B cell (primary cell): ENCODE measurements at regions not wholly inside any gene's neighbourhood (a gene's known extent, or its start where the extent isn't known, plus 50 kb on each side); places are given as distances from the start of the nearest gene placed in this dataset.

Experiments used
- ATAC-seq: fragments of 200-7000 bp; cut with Tn5 transposase; one replicate; pipeline ENCODE4 v1.10.0; 2021; ENCODE audit warnings: low read depth, mild to moderate bottlenecking, moderate number of reproducible peaks, moderate library complexity
- CTCF ChIA-PET: fragments of 350-600 bp; sonication (Branson Sonifier 250); formaldehyde crosslinking; loops from one replicate; lab custom pipeline; 2021; ENCODE audit warnings: antibody characterized with exemption, inconsistent platforms; lab: Charles Lee
- POLR2A ChIA-PET: fragments of 350-600 bp; sonication (Branson Sonifier 250); formaldehyde crosslinking; loops from one replicate; lab custom pipeline; 2021; ENCODE audit warnings: antibody characterized with exemption; lab: Charles Lee
- DNase-seq: peaks from one replicate; pipeline ENCODE4 v3.0.0; 2013
- H2AFZ ChIP-seq: 2 replicates; pipeline ENCODE4 v1.6.1; 2012; ENCODE audit warnings: mild to moderate bottlenecking, low read depth, low read length; ENCODE audit not compliant: insufficient read depth, poor library complexity, severe bottlenecking
- H3K27ac ChIP-seq, 2 donors: 1 replicate in 1 of 2; 2 replicates in 1 of 2; pipeline ENCODE4 v1.5.1; 2012 to 2013; ENCODE audit warnings: low read length in 2 of 2, mild to moderate bottlenecking in 2 of 2, moderate library complexity in 1 of 2
- H3K27me3 ChIP-seq, 4 experiments: fragments of 200-600 bp in 1 of 4; sonication (generic) in 1 of 4; replicated peaks in 1 of 4; 1 replicate in 2 of 4; 2 replicates in 2 of 4; pipeline versions ENCODE4 v1.6.1 to v1.7.0; 2013 to 2016; ENCODE audit warnings: low read length in 3 of 4, mild to moderate bottlenecking in 2 of 4, mixed read lengths in 1 of 4, moderate library complexity in 1 of 4; ENCODE audit not compliant: insufficient read depth in 4 of 4, control insufficient read depth in 3 of 4; ENCODE audit errors: control extremely low read depth in 1 of 4
- H3K36me3 ChIP-seq, 2 experiments: replicated peaks in 1 of 2; 1 replicate in 1 of 2; 2 replicates in 1 of 2; pipeline versions ENCODE4 v1.6.1 to v1.7.1; 2013; ENCODE audit warnings: low read length in 1 of 2; ENCODE audit not compliant: insufficient read depth in 2 of 2, control insufficient read depth in 1 of 2; ENCODE audit errors: control extremely low read depth in 1 of 2, extremely low read depth in 1 of 2
- H3K4me1 ChIP-seq, 2 donors: fragments of 200-600 bp in 1 of 2; sonication (generic) in 1 of 2; 1 replicate in 1 of 2; 2 replicates in 1 of 2; pipeline versions ENCODE4 v1.5.1 to v1.6.1; 2013 to 2017; ENCODE audit warnings: low read length in 2 of 2; ENCODE audit not compliant: control insufficient read depth in 2 of 2, insufficient read depth in 2 of 2
- H3K4me2 ChIP-seq: replicated peaks from 2 replicates; pipeline ENCODE3; 2012; ENCODE audit warnings: mild to moderate bottlenecking, low read depth, low read length; ENCODE audit not compliant: poor library complexity, severe bottlenecking
- H3K4me3 ChIP-seq, 5 experiments: fragments of 200-600 bp in 1 of 5; sonication (generic) in 1 of 5; 1 replicate in 3 of 5; 2 replicates in 2 of 5; pipeline versions ENCODE4 v1.5.1 to v1.7.0; 2011 to 2016; ENCODE audit warnings: low read length in 4 of 5, mild to moderate bottlenecking in 4 of 5, low read depth in 2 of 5, control low read depth in 1 of 5, moderate library complexity in 1 of 5; ENCODE audit not compliant: insufficient read depth in 1 of 5; ENCODE audit errors: control extremely low read depth in 1 of 5, extremely low read depth in 1 of 5
- H3K79me2 ChIP-seq: fragments of 200-600 bp; sonication (generic); one replicate; pipeline ENCODE4 v1.6.0; 2016; ENCODE audit warnings: low read length; ENCODE audit not compliant: control insufficient read depth, insufficient read depth
- H3K9ac ChIP-seq: fragments of 200-600 bp; sonication (generic); 2 replicates; pipeline ENCODE4 v1.6.1; 2017; ENCODE audit warnings: mild to moderate bottlenecking, low read length, moderate library complexity
- H3K9me3 ChIP-seq, 3 donors: one replicate each; pipeline versions ENCODE4 v1.6.1 to v1.7.1; 2013; ENCODE audit warnings: low read length in 2 of 3; ENCODE audit not compliant: control insufficient read depth in 2 of 3, insufficient read depth in 1 of 3; ENCODE audit errors: control extremely low read depth in 1 of 3
- H4K20me1 ChIP-seq: 2 replicates; pipeline ENCODE4 v1.6.0; 2012; ENCODE audit warnings: mild to moderate bottlenecking, low read length; ENCODE audit not compliant: insufficient read depth, control insufficient read depth, poor library complexity, severe bottlenecking
- H3K27ac Mint-ChIP-seq: one replicate; pipeline ENCODE4 v1.8.0; 2021; ENCODE audit warnings: mixed read lengths
- H3K27me3 Mint-ChIP-seq: one replicate; pipeline ENCODE4 v1.8.0; 2021; ENCODE audit warnings: mixed read lengths
- H3K4me1 Mint-ChIP-seq: one replicate; pipeline ENCODE4 v1.8.0; 2021; ENCODE audit warnings: mixed read lengths
- H3K4me3 Mint-ChIP-seq: one replicate; pipeline ENCODE4 v1.8.0; 2021; ENCODE audit warnings: mixed read lengths
- H3K9me3 Mint-ChIP-seq: one replicate; pipeline ENCODE4 v1.8.0; 2022; ENCODE audit warnings: mixed read lengths; ENCODE audit not compliant: insufficient read depth
- CTCF ChIP-seq: fragments of 200-600 bp; IDR thresholded peaks from one replicate; pipeline ENCODE4 v1.8.0; 2022; ENCODE audit warnings: antibody characterized with exemption, mild to moderate bottlenecking
- EZH2 ChIP-seq: IDR thresholded peaks from 2 replicates; pipeline ENCODE4 v1.6.1; 2012; ENCODE audit warnings: borderline replicate concordance, low read depth, mild to moderate bottlenecking, moderate library complexity, low read length; ENCODE audit not compliant: insufficient read depth, poor library complexity, severe bottlenecking
- WGBS: methylation state at CpG from one replicate; pipeline ENCODE4 v1.1.5; 2013; ENCODE audit warnings: missing lambda C conversion rate; ENCODE audit not compliant: insufficient coverage; 5-methylcytosine and 5-hydroxymethylcytosine counted together
- intact Hi-C: fragments of 100-400 bp; cut with micrococcal nuclease; formaldehyde crosslinking; loops from one replicate; pipeline ENCODE4 v1.10.0; 2022

GRCh38 chr7:88500131-88500530 is 193.4 kb upstream of the STEAP4 start:
- no peaks in the 10 kb centered on the region for H3K79me2 ChIP-seq
- no peak for ATAC-seq
- TF ChIP-seq CTCF (no peak), EZH2 (no peak)
- no peaks in the 10 kb centered on the region for H3K4me1 Mint-ChIP-seq
- 82% methylated on average over 3 of the region's 6 CpGs for WGBS
- H3K27ac ChIP-seq: no peak overlapping the region
- no peak overlapping the region for H3K4me3 Mint-ChIP-seq
- H3K4me2 ChIP-seq: no peak overlapping the region
- no peaks in the 10 kb centered on the region for H3K27me3 Mint-ChIP-seq
- ChIA-PET CTCF (no interaction called here), POLR2A (no interaction called here)
- no peak overlapping the region for H3K4me3 ChIP-seq
- H2AFZ ChIP-seq: no peak overlapping the region
- no peaks in the 10 kb centered on the region for H3K36me3 ChIP-seq
- H3K4me1 ChIP-seq: no peaks in the 10 kb centered on the region
- no peak overlapping the region for H3K9ac ChIP-seq
- H3K27me3 ChIP-seq: no peaks in the 10 kb centered on the region
- no peak for DNase-seq
- no peaks in the 10 kb centered on the region for H3K9me3 ChIP-seq
- H3K27ac Mint-ChIP-seq: no peak overlapping the region
- intact Hi-C loops: no loop called here
- no peaks in the 10 kb centered on the region for H4K20me1 ChIP-seq
- H3K9me3 Mint-ChIP-seq: no peaks in the 10 kb centered on the region

DNA sequence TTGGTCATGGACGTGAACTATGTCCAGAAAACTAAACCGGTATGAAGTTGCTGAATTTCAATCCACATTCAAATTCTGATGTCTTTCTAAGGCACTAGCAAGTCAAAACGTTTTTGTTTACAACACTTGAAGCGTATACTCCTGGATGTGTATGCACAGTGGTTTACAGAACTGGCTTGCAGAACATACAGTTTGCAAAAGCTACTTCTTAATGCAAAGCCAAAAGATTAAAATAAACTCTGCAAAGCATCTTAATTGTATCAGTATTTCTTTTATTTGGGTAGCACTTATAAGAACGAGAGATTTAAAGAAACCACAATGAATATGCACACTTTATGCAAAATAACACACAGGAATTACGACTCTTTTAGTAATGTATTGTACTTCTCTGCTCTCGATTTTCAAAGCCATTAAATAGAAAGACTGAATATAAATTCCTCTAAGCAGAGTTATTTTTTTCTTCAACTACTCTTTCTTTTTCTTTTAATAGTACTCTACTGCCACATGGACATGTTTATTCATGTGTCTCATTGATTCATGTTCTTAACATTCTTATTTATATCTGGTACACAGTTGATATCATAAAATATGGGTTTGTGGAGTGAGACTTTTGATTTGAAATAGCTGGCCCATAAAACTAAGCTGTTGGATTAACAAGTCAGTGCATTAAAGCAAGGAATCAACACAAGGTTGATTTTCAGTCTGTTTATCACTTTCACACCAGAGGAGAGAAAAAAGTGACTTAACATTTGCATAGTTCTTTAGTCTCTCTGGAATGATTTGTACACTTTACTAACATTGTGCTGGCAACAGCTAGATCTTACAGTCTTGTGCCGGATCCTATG is 189.4 kb upstream of the STEAP4 start:
- intact Hi-C loops: no loop called here
- H3K4me3 Mint-ChIP-seq: no peak overlapping the region
- H3K27ac Mint-ChIP-seq: no peak overlapping the region
- no peak for TF ChIP-seq CTCF
- TF ChIP-seq EZH2: no peak
- ChIA-PET CTCF (no interaction called here), POLR2A (no interaction called here)
- no peak overlapping the region for H3K9ac ChIP-seq
- H3K4me2 ChIP-seq: no peak overlapping the region
- no peaks in the 10 kb centered on the region for H3K9me3 ChIP-seq
- H3K79me2 ChIP-seq: no peaks in the 10 kb centered on the region
- no peak overlapping the region for H2AFZ ChIP-seq
- no peaks in the 10 kb centered on the region for H3K36me3 ChIP-seq
- H3K4me3 ChIP-seq: no peak overlapping the region
- 75% methylated on average over 2 of the region's 8 CpGs for WGBS
- H3K4me1 Mint-ChIP-seq: no peaks in the 10 kb centered on the region
- H4K20me1 ChIP-seq: no peaks in the 10 kb centered on the region
- no peaks in the 10 kb centered on the region for H3K27me3 Mint-ChIP-seq
- H3K9me3 Mint-ChIP-seq: no peaks in the 10 kb centered on the region
- no peak for DNase-seq
- H3K4me1 ChIP-seq: no peaks in the 10 kb centered on the region
- H3K27me3 ChIP-seq: no peaks in the 10 kb centered on the region
- H3K27ac ChIP-seq: no peak overlapping the region
- ATAC-seq: no peak
